Thoracic aorta (tissue), 2 donors: ENCODE measurements at regions not wholly inside any gene's neighbourhood (a gene's known extent, or its start where the extent isn't known, plus 50 kb on each side); places are given as distances from the start of the nearest gene placed in this dataset.
"Not testable (repeated sequence)": the region's sequence is repeated elsewhere in the genome, so short reads cannot be mapped to it uniquely, and the experiment has no call there.

Source experiments
- ATAC-seq: fragments of 150-250 bp; one replicate; pipeline ENCODE4 v1.8.0; 2017; ENCODE audit warnings: low read depth; ENCODE audit not compliant: insufficient number of reproducible peaks, low FRiP score
- DNase-seq: peaks from one replicate; pipeline ENCODE4 v3.0.0-alpha.2; 2020; ENCODE audit warnings: low spot score
- H3K27ac ChIP-seq, 2 donors: fragments of 200-600 bp; sonication (generic); 1 replicate in 1 of 2; 2 replicates in 1 of 2; pipeline ENCODE4 v1.5.1; 2016; ENCODE audit warnings: mild to moderate bottlenecking in 2 of 2, moderate library complexity in 2 of 2
- H3K27me3 ChIP-seq: fragments of 200-600 bp; sonication (generic); replicated peaks from 2 replicates; pipeline ENCODE4 v1.6.0; 2016; ENCODE audit warnings: mild to moderate bottlenecking; ENCODE audit not compliant: insufficient read depth
- H3K36me3 ChIP-seq: fragments of 200-600 bp; sonication (generic); one replicate; pipeline ENCODE4 v1.5.1; 2016
- H3K4me1 ChIP-seq, 2 donors: fragments of 200-600 bp; sonication (generic); 1 replicate in 1 of 2; 2 replicates in 1 of 2; pipeline versions ENCODE4 v1.5.1 to v1.6.0; 2016; ENCODE audit warnings: low read depth in 2 of 2, mild to moderate bottlenecking in 1 of 2; ENCODE audit not compliant: control insufficient read depth in 1 of 2
- H3K4me3 ChIP-seq: fragments of 200-600 bp; sonication (generic); 2 replicates; pipeline ENCODE4 v1.5.1; 2016; ENCODE audit warnings: mild to moderate bottlenecking
- H3K9me3 ChIP-seq: fragments of 200-600 bp; sonication (generic); 2 replicates; pipeline ENCODE4 v1.5.1; 2016
- TF ChIP-seq, protein P1 (sequence below): fragments of 200-600 bp; sonication (generic); IDR thresholded peaks from one replicate; pipeline ENCODE4 v1.5.1; 2019; ENCODE audit warnings: antibody characterized with exemption

DNA sequence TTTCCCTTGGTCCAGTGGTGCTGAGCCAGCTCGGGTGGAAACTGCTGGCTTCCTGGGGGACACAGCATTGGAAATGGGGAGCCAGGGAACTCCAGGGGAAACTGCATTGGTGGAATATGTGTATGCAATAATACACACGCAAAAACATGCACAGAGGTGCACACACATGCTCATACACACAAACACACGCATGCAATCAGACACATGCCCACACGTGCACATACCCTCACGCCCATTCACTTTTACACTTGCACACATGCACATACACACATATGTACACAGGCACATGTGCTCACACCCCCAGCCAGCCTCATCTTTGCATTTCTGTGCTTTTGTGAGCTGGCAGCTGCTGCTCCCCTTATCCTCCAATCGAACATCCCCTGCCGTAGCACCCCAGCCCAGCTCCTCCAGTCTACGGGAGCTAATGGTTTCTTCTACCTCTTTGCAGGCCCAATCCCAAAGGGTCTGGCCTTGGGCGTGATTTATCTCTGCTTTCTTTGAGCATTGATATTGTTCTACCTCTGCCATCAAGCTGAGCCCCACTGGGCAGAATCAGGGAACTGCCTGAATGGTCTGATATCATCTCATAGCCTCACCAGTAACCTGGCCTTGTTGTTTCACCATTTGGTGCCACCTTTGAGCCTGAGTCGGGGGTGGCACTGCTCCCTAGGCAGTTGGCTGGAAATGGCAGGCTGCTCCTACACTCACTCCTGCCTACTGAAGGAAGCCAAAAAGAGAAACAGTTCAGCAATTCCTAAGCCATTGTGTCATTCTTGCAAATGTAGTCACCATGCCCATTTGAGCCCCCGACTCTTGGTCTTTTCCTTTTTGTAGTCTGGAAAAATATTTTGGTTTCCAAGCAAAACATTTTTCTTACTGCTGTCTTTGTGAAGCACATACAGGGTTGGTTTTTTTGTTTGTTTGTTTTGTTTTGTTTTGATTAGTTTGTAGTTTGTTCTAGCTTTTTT, 104.4 kb upstream of the MAMLD1 start:
- no peak for ATAC-seq
- DNase-seq: no peak
- Histone ChIP-seq H3K36me3 (no peaks in the 10 kb centered on the region), H3K9me3 (no peaks in the 10 kb centered on the region), H3K4me1 (peaks cover 0 to 10% of the 10 kb centered on the region in 2 donors), H3K27ac (no peak overlapping the region), H3K4me3 (no peak overlapping the region), H3K27me3 (no peaks in the 10 kb centered on the region)
- TF ChIP-seq, protein P1, sequence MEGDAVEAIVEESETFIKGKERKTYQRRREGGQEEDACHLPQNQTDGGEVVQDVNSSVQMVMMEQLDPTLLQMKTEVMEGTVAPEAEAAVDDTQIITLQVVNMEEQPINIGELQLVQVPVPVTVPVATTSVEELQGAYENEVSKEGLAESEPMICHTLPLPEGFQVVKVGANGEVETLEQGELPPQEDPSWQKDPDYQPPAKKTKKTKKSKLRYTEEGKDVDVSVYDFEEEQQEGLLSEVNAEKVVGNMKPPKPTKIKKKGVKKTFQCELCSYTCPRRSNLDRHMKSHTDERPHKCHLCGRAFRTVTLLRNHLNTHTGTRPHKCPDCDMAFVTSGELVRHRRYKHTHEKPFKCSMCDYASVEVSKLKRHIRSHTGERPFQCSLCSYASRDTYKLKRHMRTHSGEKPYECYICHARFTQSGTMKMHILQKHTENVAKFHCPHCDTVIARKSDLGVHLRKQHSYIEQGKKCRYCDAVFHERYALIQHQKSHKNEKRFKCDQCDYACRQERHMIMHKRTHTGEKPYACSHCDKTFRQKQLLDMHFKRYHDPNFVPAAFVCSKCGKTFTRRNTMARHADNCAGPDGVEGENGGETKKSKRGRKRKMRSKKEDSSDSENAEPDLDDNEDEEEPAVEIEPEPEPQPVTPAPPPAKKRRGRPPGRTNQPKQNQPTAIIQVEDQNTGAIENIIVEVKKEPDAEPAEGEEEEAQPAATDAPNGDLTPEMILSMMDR: no peak

- Histone ChIP-seq H3K4me1 (peaks cover 0 to 10% of the 10 kb centered on the region in 2 donors), H3K27me3 (no peaks in the 10 kb centered on the region), H3K27ac (no peak overlapping the region), H3K9me3 (no peaks in the 10 kb centered on the region), H3K4me3 (no peak overlapping the region), H3K36me3 (no peaks in the 10 kb centered on the region)
- no peak for DNase-seq
- ATAC-seq: no peak
- TF ChIP-seq, protein P1: no peak
Measured at GRCh38 chrX:150262456-150262855, 100.7 kb upstream of the MAMLD1 start.

DNA sequence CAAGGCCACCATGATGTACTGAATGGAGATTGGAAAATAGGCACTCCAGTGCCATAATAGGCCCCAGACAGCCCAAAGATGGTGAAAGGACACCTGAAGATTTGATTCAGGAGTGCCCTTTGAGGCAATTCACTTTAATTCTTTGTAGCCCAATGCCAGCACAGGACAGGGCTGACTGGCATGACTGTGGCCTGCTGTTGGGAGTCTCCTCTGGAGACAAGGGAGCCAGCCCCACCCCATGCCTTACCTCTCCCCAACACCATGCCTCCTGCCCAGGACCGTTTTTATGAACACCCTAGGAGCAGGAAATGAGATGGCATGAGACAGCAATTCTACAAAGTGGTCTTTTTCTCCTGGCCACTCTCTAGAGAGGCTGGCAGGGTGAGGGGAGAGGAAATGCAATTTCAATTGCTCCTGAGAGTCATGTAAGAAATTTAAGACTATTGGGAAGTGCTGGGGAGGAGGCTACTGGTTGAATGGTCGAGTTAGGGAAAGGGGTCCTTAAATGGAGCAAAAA, 94.2 kb upstream of the MAMLD1 start:
- Histone ChIP-seq H3K27ac (no peak overlapping the region), H3K4me1 (no peaks in the 10 kb centered on the region), H3K36me3 (no peaks in the 10 kb centered on the region), H3K4me3 (no peak overlapping the region), H3K27me3 (no peaks in the 10 kb centered on the region), H3K9me3 (no peaks in the 10 kb centered on the region)
- TF ChIP-seq, protein P1: no peak
- ATAC-seq: no peak
- DNase-seq: no peak

- ATAC-seq: no peak
- H3K27ac ChIP-seq: no peak overlapping the region
- H3K4me1 ChIP-seq: no peaks in the 10 kb centered on the region
- H3K4me3 ChIP-seq: no peak overlapping the region
- no peak for DNase-seq
- no peaks in the 10 kb centered on the region for H3K9me3 ChIP-seq
- H3K36me3 ChIP-seq: no peaks in the 10 kb centered on the region
- TF ChIP-seq, protein P1: no peak
- H3K27me3 ChIP-seq: no peaks in the 10 kb centered on the region
Measured at GRCh38 chrX:150269605-150270254, 93.4 kb upstream of the MAMLD1 start.

- no peak overlapping the region for H3K4me3 ChIP-seq
- DNase-seq (no peak), ATAC-seq (no peak)
- no peaks in the 10 kb centered on the region for H3K4me1 ChIP-seq
- H3K27ac ChIP-seq: no peak overlapping the region
- H3K27me3 ChIP-seq: no peaks in the 10 kb centered on the region
- no peaks in the 10 kb centered on the region for H3K36me3 ChIP-seq
- no peaks in the 10 kb centered on the region for H3K9me3 ChIP-seq
- TF ChIP-seq, protein P1: no peak
Measured at GRCh38 chrX:150270622-150271021, 92.5 kb upstream of the MAMLD1 start.

DNA sequence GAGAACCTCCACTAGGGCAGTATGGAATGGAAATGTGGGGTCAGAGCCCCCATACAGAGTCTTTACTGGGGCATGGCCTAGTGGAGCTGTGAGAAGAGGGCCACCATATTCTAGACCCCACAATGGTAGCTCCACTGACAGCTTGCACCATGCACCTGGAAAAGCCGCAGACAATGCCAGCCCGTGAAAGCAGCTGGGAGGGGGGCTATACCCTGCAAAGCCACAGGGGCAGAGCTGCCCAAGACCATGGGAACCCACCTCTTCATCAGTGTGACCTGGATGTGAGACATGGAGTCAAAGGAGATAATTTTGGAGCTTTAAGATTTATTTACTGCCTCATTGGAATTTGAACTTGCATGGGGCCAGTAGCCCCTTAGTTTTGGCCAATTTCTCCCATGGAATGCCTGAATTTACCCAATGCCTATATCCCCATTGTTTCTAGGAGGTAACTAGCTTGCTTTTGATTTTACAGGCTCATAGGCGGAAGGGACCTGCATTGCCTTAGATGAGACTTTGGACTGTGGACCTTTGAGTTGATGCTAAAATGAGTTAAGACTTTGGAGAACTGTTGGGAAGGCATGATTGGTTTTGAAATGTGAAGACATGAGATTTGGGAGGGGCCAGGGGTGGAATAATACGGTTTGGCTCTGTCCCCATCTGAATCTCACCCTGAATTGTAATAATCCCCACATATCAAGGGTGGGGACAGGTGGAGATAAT, 89.4 kb upstream of the MAMLD1 start:
- H3K27ac ChIP-seq, DNase-seq, H3K9me3 ChIP-seq, ATAC-seq, H3K4me3 ChIP-seq, H3K36me3 ChIP-seq, H3K27me3 ChIP-seq, H3K4me1 ChIP-seq: not testable (repeated sequence)
